ENCODE measurements at regions not wholly inside any gene's neighbourhood (a gene's known extent, or its start where the extent isn't known, plus 50 kb on each side); places are given as distances from the start of the nearest gene placed in this dataset.

DNA sequence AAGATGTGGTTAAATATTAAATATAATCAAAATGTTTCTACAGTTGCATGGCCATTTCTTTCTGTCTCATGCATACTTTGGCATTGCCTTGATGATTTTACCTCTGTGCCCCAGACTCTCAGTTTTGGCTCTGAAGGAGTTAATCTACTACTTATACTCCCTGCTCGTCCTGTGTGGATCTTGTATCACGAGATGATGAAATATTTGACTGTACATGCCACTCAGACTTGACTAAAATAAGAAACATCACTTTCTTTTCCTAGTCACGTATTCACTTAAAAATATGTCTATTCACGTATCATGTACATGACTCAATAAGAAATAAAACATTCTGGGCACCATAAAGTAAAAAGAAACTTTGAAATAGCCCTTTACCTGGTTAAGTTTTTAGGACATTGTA, 397.7 kb downstream of the RFPL4B start:
- TF ChIP-seq, protein P1, sequence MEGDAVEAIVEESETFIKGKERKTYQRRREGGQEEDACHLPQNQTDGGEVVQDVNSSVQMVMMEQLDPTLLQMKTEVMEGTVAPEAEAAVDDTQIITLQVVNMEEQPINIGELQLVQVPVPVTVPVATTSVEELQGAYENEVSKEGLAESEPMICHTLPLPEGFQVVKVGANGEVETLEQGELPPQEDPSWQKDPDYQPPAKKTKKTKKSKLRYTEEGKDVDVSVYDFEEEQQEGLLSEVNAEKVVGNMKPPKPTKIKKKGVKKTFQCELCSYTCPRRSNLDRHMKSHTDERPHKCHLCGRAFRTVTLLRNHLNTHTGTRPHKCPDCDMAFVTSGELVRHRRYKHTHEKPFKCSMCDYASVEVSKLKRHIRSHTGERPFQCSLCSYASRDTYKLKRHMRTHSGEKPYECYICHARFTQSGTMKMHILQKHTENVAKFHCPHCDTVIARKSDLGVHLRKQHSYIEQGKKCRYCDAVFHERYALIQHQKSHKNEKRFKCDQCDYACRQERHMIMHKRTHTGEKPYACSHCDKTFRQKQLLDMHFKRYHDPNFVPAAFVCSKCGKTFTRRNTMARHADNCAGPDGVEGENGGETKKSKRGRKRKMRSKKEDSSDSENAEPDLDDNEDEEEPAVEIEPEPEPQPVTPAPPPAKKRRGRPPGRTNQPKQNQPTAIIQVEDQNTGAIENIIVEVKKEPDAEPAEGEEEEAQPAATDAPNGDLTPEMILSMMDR (IDR thresholded peaks at IDR 0.05) = no peak
- TF ChIP-seq POLR2AphosphoS5 (IDR thresholded peaks at IDR 0.05; ENCODE audit: low read depth, low read length) (no peak), REST (IDR thresholded peaks at IDR 0.05; ENCODE audit: insufficient read depth in 1 of 2, low read depth in 2 of 2, low read length in 1 of 2) (no peak), SIN3A (IDR thresholded peaks at IDR 0.05; ENCODE audit: borderline replicate concordance, insufficient read depth, low read depth, low read length) (no peak)
